Ammon's horn (tissue), 1 donor: ENCODE measurements at regions not wholly inside any gene's neighbourhood (a gene's known extent, or its start where the extent isn't known, plus 50 kb on each side); places are given as distances from the start of the nearest gene placed in this dataset.
"Not testable (repeated sequence)": the region's sequence is repeated elsewhere in the genome, so short reads cannot be mapped to it uniquely, and the experiment has no call there.

Experiments
- DNase-seq: peaks from one replicate; pipeline ENCODE4 v3.0.0-alpha.2; 2016; ENCODE audit warnings: low spot score

- not testable (repeated sequence) for DNase-seq
Measured at GRCh38 chr21:14008436-14008835, 202.3 kb downstream of the LIPI start.

GRCh38 chr21:14008006-14008405, 202.7 kb downstream of the LIPI start:
- DNase-seq, result not testable (repeated sequence)

DNA sequence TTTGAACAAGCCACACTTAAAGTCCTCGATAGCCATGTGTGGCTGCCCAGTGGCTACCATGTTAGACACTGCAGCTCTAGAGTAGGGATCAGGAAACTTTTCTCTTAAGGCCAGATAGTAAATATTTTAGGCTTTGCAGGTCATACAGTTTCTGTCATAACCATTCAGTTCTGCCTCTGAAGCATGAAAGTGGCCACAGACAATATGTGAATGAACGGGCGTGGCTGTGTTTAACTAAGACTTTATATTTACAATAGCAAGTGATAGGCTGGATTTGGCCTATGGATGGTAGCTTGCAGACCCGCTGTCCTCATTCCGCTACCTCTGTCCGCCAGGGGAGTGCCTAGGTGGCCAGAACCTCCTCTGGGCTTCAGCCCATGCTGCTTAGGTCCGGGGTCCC, 204.6 kb downstream of the LIPI start:
- not testable (repeated sequence) for DNase-seq

DNA sequence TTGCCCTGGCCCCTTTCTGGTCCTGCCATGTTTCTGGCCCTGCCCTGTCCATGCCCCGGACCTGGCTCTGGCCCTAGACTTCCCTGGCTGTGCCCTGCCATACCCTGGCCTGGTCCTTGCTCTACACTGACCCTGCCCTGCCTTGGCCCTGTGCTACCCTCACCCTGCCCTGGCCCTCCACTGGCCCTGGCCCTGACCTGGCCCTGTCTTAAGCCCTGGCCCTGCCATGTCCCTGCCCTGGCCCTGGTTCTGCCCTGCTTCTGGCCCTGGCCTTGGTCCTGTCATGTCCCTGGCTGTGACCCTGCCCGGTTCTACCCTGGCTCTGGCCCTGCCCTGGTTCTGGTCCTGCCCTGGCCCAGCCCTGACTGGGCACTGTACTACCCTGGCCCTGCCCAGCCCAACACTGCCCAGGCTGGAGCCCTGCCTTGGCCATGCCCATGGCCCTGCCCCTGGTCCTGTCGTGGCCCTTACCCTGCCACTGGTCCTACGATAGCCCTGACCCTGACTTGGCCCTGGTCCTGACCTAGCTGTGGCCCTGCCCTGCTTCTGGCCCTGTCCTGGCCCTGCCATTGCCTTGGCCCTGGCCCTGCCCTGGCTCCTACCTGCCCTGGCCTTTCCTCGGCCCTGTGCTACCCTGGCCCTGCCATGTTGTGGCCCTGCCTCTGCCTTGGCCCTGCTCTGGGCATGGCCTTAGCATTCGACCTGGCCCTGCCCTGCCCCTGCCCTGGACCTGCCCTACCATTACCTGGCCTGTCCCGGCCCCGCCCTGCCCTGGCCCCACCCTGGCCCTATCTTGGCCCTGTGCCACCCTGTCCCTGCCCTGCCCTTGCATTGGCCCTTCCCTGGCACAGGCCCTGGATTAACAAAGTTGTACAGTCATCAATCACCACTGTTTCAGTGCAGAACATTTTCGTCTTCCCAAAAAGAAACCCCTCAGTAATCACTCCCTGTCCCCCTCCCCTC, 223.5 kb downstream of the LIPI start:
- DNase-seq, result not testable (repeated sequence)

- DNase-seq, result not testable (repeated sequence)
Measured at GRCh38 chr21:13985865-13986863, 224.6 kb downstream of the LIPI start.

GRCh38 chr21:13985137-13985864, 225.5 kb downstream of the LIPI start:
- DNase-seq, result not testable (repeated sequence)

- DNase-seq, result not testable (repeated sequence)
Measured at GRCh38 chr21:13984728-13985127, 226.0 kb downstream of the LIPI start.

DNA sequence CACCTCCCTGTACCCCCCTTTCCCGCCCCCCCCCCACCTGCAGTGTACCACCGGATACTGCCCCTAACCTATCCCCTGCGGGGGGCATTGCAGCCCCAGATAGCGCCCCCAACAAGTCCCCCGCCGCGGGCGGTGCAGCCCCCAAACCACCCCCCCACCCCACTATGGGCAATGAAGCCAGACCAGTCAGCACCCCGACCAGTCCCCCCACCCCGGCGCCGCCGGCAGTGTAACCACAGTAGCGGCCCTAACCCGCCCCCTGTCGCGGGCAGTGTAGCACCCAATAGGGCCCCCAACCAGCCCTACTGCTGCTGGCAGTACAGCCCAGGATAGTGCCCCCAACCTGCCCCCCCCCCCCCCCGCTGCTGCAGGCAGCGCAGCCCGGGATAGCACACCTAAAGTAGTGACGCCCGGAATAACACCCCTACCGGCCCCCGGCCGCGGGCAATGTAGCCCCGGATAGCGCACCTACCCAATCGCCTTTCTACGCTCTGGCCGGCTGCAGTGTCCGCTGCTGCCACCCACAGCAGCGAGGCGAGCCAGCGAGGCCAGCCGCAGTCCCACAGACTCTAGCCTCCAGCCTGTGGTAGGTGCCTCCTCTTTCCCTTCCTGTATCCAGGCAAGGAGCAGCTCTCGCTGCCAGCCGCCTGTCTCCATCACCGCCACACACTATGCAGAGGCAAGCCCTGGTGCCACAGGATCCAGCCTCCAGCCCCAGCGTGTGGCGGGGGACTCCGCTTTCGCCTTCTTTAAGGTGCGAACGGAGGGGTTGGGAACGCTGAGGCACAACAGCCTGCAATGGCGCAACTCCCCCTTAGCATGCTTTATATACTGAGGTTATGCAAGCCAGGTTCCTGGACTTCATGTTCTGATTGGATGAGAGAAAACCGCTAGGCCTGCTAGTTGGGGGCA, 229.3 kb downstream of the LIPI start:
- not testable (repeated sequence) for DNase-seq

- DNase-seq, result not testable (repeated sequence)
Measured at GRCh38 chr21:13980115-13980662, 230.6 kb downstream of the LIPI start.

GRCh38 chr21:13979608-13980007, 231.1 kb downstream of the LIPI start:
- DNase-seq, result not testable (repeated sequence)

- DNase-seq, result not testable (repeated sequence)
Measured at GRCh38 chr21:13974582-13974981, 236.2 kb downstream of the LIPI start.

DNA sequence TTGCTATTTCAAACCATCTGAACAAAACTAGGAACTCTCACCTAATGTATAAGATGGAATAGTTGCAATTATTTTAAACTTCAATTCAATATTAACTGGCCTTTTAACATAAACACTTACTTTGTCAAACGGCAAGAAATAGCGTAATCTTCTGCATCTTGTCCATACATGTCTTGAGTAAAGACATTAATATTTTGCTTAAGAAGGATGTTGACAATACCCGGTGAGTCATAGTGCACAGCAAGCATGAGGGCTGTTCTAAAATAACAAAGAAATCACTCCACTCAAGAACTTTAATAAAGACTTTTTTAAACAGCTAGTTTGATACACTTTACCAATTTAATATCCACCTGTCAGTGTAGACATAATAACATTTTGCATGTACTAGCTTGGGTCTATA, 240.9 kb downstream of the LIPI start:
- not testable (repeated sequence) for DNase-seq

DNA sequence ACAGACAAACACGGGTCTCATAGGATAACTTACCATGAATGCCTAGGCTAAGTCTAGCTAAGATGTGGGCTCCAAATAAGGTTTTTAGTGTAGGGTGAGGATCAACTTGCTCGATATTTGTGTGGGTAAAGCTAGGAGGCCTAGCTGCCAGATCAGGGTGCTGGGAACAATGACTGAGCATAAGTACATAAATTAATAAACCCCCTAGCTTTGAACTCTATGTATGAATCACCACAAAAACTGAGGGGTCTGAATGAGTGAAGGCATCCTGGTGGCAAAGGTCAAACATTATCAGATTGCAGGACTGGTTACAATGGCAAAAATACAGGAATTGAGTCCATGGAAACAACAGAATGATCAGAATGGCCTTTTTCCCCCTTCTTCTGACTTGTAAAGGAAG, 241.8 kb downstream of the LIPI start:
- DNase-seq, result not testable (repeated sequence)

- not testable (repeated sequence) for DNase-seq
Measured at GRCh38 chr21:13963259-13963658, 247.5 kb downstream of the LIPI start.

- DNase-seq, result no peak
Measured at GRCh38 chr21:13937236-13937635, 273.5 kb downstream of the LIPI start.

DNA sequence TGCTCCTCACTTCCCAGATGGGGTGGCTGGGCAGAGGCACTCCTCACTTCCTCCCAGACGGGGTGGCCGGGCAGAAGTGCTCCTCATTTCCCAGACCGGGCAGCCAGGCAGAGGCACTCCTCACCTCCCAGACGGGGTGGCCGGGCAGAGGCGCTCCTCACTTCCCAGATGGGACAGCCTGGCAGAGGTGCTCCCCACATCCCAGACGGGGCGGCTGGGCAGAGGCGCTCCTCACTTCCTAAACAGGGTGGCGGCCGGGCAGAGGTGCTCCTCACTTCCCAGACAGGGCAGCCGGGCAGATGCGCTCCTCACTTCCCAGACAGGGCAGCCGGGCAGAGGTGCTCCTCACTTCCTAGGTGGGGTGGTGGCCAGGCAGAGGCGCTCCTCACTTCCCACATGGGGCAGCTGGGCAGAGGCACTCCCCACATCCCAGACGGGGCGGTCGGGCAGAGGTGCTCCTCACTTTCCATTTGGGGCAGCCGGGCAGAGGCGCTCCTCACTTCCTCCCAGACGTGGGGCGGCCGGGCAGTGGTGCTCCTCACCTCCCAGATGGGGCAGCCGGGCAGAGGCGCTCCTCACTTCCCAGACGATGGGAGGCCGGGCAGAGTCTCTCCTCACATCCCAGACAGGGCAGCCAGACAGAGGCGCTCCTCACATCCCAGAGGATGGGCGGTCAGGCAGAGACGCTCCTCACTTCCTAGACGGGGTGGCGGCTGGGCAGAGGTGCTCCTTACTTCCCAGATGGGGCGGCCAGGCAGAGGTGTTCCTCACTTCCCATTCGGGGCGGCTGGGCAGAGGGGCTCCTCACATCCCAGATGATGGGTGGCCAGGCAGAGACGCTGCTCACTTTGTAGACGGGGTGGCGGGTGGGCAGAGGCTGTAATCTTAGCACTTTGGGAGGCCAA, 274.5 kb downstream of the LIPI start:
- not testable (repeated sequence) for DNase-seq

DNA sequence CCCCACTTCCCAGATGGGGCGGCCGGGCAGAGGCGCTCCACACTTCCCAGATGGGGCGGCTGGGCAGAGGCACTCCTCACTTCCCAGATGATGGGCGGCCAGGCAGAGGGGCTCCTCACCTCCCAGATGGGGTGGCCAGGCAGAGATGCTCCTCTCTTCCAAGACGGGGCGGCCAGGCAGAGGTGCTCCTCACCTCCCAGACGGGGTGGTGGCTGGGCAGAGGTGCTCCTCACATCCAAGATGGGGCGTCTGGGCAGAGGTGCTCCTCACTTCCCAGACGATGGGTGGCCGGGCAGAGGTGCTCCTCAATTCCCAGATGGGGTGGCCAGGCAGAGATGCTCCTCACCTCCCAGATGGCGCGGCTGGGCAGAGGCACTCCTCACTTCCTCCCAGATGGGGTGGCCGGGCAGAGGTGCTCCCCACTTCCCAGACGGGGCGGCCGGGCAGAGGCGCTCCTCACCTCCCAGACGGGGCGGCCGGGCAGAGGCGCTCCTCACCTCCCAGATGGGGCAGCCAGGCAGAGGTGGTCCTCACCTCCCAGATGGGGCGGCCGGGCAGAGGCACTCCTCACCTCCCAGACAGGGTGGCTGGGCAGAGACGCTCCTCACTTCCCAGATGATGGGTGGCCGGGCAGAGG, 275.2 kb downstream of the LIPI start:
- not testable (repeated sequence) for DNase-seq

GRCh38 chr21:13934887-13935342, 275.8 kb downstream of the LIPI start:
- DNase-seq, result not testable (repeated sequence)
